K562 (cell line): ENCODE measurements at regions not wholly inside any gene's neighbourhood (a gene's known extent, or its start where the extent isn't known, plus 50 kb on each side); places are given as distances from the start of the nearest gene placed in this dataset.

Experiments used
- ATAC-seq: fragments of 200-7000 bp; cut with Tn5 transposase; 3 replicates; pipeline ENCODE4 v1.9.1; 2020; ENCODE audit warnings: moderate library complexity
- BruUV-seq: library from RNA; stranded (reverse); fragments of 400-500 nt; replicated peaks from 2 replicates; lab custom pipeline; 2021; lab: Mats Ljungman, UMichigan
- CTCF ChIA-PET: fragments of 300-600 bp; formaldehyde crosslinking; extraction: SDS; loops from one replicate; lab custom pipeline; 2021; ENCODE audit warnings: low intra/inter-chr PET ratio; lab: Yijun Ruan, JAX
- POLR2A ChIA-PET: fragments of 300-600, 350-650 bp; sonication (Branson Sonifier 250); formaldehyde crosslinking; extraction: SDS; loops from one replicate; lab custom pipeline; 2021; ENCODE audit warnings: antibody characterized with exemption, inconsistent platforms; lab: Yijun Ruan, JAX
- DNase-seq, 4 experiments: peaks; one replicate each; pipeline versions ENCODE4 v3.0.0 to v3.0.0-alpha.2; 2011 to 2018; ENCODE audit warnings: low spot score in 3 of 4, mixed read lengths in 3 of 4; ENCODE audit errors: extremely low read depth in 1 of 4
- FAIRE-seq: peaks from 2 replicates; lab custom pipeline; 2011; peaks lifted over from hg19 to GRCh38; lab: Jason Lieb, UNC
- H2AFZ ChIP-seq: 2 replicates; pipeline ENCODE4 v1.6.0; 2011; ENCODE audit warnings: low read depth, low read length, control low read depth, inconsistent platforms
- H3K27ac ChIP-seq: fragments of 200-600 bp; 3 replicates; pipeline ENCODE4 v1.8.0; 2011; ENCODE audit warnings: low read depth, mild to moderate bottlenecking, control low read depth, inconsistent platforms, low read length, moderate library complexity, mixed read lengths; ENCODE audit errors: extremely low read depth
- H3K27me3 ChIP-seq, 2 experiments: fragments of 300-600 bp in 1 of 2; 2 replicates in 1 of 2; 3 replicates in 1 of 2; pipeline versions ENCODE4 v1.6.0 to v1.8.0; 2011; ENCODE audit warnings: inconsistent platforms in 2 of 2, low read length in 2 of 2, mild to moderate bottlenecking in 1 of 2, mixed read lengths in 1 of 2, moderate library complexity in 1 of 2; ENCODE audit not compliant: control insufficient read depth in 2 of 2, insufficient read depth in 2 of 2
- H3K36me3 ChIP-seq: fragments of 300-600 bp; 3 replicates; pipeline ENCODE4 v1.8.0; 2011; ENCODE audit warnings: mild to moderate bottlenecking, low read length, inconsistent platforms; ENCODE audit not compliant: control insufficient read depth, insufficient read depth
- H3K4me1 ChIP-seq, 2 experiments: fragments of 200-600 bp in 1 of 2; replicated peaks in 1 of 2; 2 replicates in 1 of 2; 3 replicates in 1 of 2; pipeline versions ENCODE4 v1.5.1 to v1.8.0; 2011; ENCODE audit warnings: inconsistent platforms in 2 of 2, low read length in 2 of 2, mild to moderate bottlenecking in 1 of 2, mixed read lengths in 1 of 2, moderate library complexity in 1 of 2; ENCODE audit not compliant: control insufficient read depth in 2 of 2, insufficient read depth in 2 of 2
- H3K4me2 ChIP-seq: 2 replicates; pipeline ENCODE4 v1.6.1; 2011; ENCODE audit warnings: low read length, control low read depth, inconsistent platforms, mixed read lengths; ENCODE audit not compliant: insufficient read depth
- H3K4me3 ChIP-seq: fragments of 200-600 bp; sonication (generic), shearing (Covaris generic); 2 replicates; pipeline ENCODE4 v1.5.1; 2016; ENCODE audit warnings: control low read depth, inconsistent platforms
- H3K79me2 ChIP-seq: fragments of 200-600 bp; 3 replicates; pipeline ENCODE4 v1.8.0; 2011; ENCODE audit warnings: low read length, inconsistent platforms; ENCODE audit not compliant: control insufficient read depth, insufficient read depth
- H3K9ac ChIP-seq, 2 experiments: 2 replicates each; pipeline versions ENCODE4 v1.6.0 to v1.6.1; 2011; ENCODE audit warnings: low read depth in 2 of 2, low read length in 2 of 2, control low read depth in 1 of 2, inconsistent platforms in 1 of 2, mild to moderate bottlenecking in 1 of 2, mixed read lengths in 1 of 2; ENCODE audit not compliant: insufficient read depth in 1 of 2
- H3K9me1 ChIP-seq: one replicate; pipeline ENCODE4 v1.6.0; 2011; ENCODE audit warnings: inconsistent platforms, mild to moderate bottlenecking, low read length, moderate library complexity; ENCODE audit not compliant: control insufficient read depth, insufficient read depth
- H3K9me3 ChIP-seq: replicated peaks from 2 replicates; pipeline ENCODE4 v1.5.1; 2011; ENCODE audit warnings: low read depth, low read length, inconsistent platforms; ENCODE audit not compliant: control insufficient read depth, insufficient read depth
- H4K20me1 ChIP-seq: replicated peaks from 2 replicates; pipeline ENCODE4 v1.6.1; 2011; ENCODE audit warnings: low read length, inconsistent platforms, mixed read lengths; ENCODE audit not compliant: control insufficient read depth, insufficient read depth
- CTCFL ChIP-seq: IDR thresholded peaks from 2 replicates; pipeline ENCODE4 v1.6.1; 2011; ENCODE audit warnings: borderline replicate concordance, low read depth, mild to moderate bottlenecking, moderate library complexity, low read length; ENCODE audit not compliant: insufficient read depth, poor library complexity, severe bottlenecking
- ILF3 ChIP-seq: fragments of 450-650 bp; IDR thresholded peaks from 2 replicates; pipeline ENCODE4 v1.6.1; 2018; ENCODE audit warnings: antibody characterized with exemption, mild to moderate bottlenecking, moderate library complexity, borderline replicate concordance
- NR4A1 ChIP-seq, 2 experiments: fragments of 250-450 bp in 1 of 2; fragments of 450-650 bp in 1 of 2; sonication (Bioruptor Pico) in 1 of 2; IDR thresholded peaks; 2 replicates each; pipeline versions ENCODE4 v1.4.0 to v1.6.1; 2016 to 2020; ENCODE audit warnings: mild to moderate bottlenecking in 2 of 2, missing compliant biosample characterization in 1 of 2, missing genetic modification characterization in 1 of 2, moderate library complexity in 1 of 2
- NUFIP1 ChIP-seq: fragments of 450-650 bp; IDR thresholded peaks from 2 replicates; pipeline ENCODE4 v1.6.1; 2018; ENCODE audit not compliant: partially characterized antibody
- TFAM ChIP-seq: fragments of 250-450 bp; sonication (Bioruptor Pico); conservative IDR thresholded peaks from 2 replicates; pipeline ENCODE4 v1.5.0; 2021; ENCODE audit warnings: mild to moderate bottlenecking, moderate library complexity
- WHSC1 ChIP-seq: IDR thresholded peaks from one replicate; pipeline ENCODE4 v1.6.1; 2012; ENCODE audit warnings: low read length, control low read depth, inconsistent platforms
- WGBS: fragments of 100-300 bp; shearing (Covaris generic); methylation state at CpG from one replicate; pipeline ENCODE4 v1.1.6; 2016; ENCODE audit warnings: low coverage, mixed read lengths; ENCODE audit not compliant: insufficient coverage; ENCODE audit errors: missing lambda C conversion rate; 5-methylcytosine and 5-hydroxymethylcytosine counted together
- in situ Hi-C: fragments of 300-500 bp; cut with MboI; formaldehyde crosslinking; loops from 4 replicates; pipeline ENCODE4 v1.15.0; 2018; ENCODE audit warnings: inconsistent platforms, mixed read lengths
- intact Hi-C: fragments of 100-400 bp; cut with micrococcal nuclease; formaldehyde crosslinking; loops from 2 replicates; pipeline ENCODE4 v1.14.2; 2022
- TF ChIP-seq, protein P1 (sequence below): fragments of 250-450 bp; sonication (Bioruptor Pico); IDR thresholded peaks from 2 replicates; pipeline ENCODE4 v1.6.1; 2021; ENCODE audit warnings: mild to moderate bottlenecking
- TF ChIP-seq, protein P2 (sequence below), 3 experiments: fragments of 200-800 bp in 1 of 3; sonication (Bioruptor generic) in 1 of 3; sonication (generic) in 1 of 3; formaldehyde crosslinking in 1 of 3; IDR thresholded peaks; 2 replicates each; pipeline versions ENCODE4 v1.6.1 to v1.8.0; 2016 to 2022; ENCODE audit warnings: mild to moderate bottlenecking in 2 of 3, missing compliant biosample characterization in 2 of 3, missing genetic modification characterization in 2 of 3, missing genetic modification reagents in 1 of 3
- TF ChIP-seq, protein P3 (sequence below): fragments of 450-650 bp; IDR thresholded peaks from 2 replicates; pipeline ENCODE4 v1.6.1; 2017; ENCODE audit warnings: antibody characterized with exemption, mild to moderate bottlenecking
- TF ChIP-seq, protein P4 (sequence below): fragments of 250-450 bp; sonication (Bioruptor Pico); IDR thresholded peaks from 2 replicates; pipeline ENCODE4 v1.8.0; 2022; ENCODE audit warnings: inconsistent platforms

DNA sequence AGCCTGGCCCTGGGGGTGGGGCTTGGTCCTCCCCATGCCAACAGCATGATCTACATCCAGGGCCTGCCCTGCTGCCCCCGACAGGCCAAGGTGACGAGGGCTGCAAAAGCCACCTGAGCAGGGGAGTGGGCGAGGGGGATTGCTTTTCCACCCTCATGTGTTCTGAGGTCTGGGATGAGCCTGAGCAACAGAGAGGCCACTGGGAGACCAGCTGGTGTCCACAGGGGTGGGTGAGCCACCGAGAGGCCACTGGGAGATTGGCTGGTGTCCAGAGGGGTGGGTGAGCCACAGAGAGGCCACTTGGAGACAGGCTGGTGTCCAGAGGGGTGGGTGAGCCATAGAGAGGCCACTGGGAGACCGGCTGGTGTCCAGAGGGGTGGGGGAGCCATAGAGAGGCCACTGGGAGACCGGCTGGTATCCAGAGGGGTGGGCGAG lies 147.4 kb upstream of the GPC1 start:
- Histone ChIP-seq H3K9me1 (no peaks in the 10 kb centered on the region), H3K4me3 (no peak overlapping the region), H3K36me3 (no peaks in the 10 kb centered on the region), H3K9ac (no peak overlapping the region), H3K4me1 (no peaks in the 10 kb centered on the region), H3K4me2 (no peak overlapping the region), H3K9me3 (no peaks in the 10 kb centered on the region), H2AFZ (no peak overlapping the region), H4K20me1 (0 out of 2 replicates have a peak, but pooled peaks cover 3% of the 10 kb centered on the region), H3K27ac (no peak overlapping the region), H3K79me2 (no peaks in the 10 kb centered on the region), H3K27me3 (peaks cover 2 to 45% of the 10 kb centered on the region in 2 experiments; a peak in 4 of 5 replicates)
- FAIRE-seq = no peak
- in situ Hi-C loops = no loop called here
- ATAC-seq = no peak
- BruUV-seq = no TSS peak
- no peak for TF ChIP-seq ILF3
- TF ChIP-seq NR4A1 (CRISPR knock-in tag; IDR thresholded peaks at IDR 0.05) = no peak
- TF ChIP-seq NR4A1 (tag; IDR thresholded peaks at IDR 0.05) = no peak
- TF ChIP-seq, protein P1, sequence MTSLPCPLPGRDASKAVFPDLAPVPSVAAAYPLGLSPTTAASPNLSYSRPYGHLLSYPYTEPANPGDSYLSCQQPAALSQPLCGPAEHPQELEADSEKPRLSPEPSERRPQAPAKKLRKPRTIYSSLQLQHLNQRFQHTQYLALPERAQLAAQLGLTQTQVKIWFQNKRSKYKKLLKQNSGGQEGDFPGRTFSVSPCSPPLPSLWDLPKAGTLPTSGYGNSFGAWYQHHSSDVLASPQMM (CRISPR knock-in tag) = no peak
- no peak for TF ChIP-seq NUFIP1
- TF ChIP-seq, protein P2, sequence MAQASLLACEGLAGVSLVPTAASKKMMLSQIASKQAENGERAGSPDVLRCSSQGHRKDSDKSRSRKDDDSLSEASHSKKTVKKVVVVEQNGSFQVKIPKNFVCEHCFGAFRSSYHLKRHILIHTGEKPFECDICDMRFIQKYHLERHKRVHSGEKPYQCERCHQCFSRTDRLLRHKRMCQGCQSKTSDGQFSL (CRISPR knock-in tag; IDR thresholded peaks at IDR 0.05) = no peak
- TF ChIP-seq, protein P2 (tag; IDR thresholded peaks at IDR 0.05) = no peak
- TF ChIP-seq WHSC1 = no peak
- TF ChIP-seq CTCFL = no peak
- TF ChIP-seq TFAM (CRISPR knock-in tag) = no peak
- TF ChIP-seq, protein P3, sequence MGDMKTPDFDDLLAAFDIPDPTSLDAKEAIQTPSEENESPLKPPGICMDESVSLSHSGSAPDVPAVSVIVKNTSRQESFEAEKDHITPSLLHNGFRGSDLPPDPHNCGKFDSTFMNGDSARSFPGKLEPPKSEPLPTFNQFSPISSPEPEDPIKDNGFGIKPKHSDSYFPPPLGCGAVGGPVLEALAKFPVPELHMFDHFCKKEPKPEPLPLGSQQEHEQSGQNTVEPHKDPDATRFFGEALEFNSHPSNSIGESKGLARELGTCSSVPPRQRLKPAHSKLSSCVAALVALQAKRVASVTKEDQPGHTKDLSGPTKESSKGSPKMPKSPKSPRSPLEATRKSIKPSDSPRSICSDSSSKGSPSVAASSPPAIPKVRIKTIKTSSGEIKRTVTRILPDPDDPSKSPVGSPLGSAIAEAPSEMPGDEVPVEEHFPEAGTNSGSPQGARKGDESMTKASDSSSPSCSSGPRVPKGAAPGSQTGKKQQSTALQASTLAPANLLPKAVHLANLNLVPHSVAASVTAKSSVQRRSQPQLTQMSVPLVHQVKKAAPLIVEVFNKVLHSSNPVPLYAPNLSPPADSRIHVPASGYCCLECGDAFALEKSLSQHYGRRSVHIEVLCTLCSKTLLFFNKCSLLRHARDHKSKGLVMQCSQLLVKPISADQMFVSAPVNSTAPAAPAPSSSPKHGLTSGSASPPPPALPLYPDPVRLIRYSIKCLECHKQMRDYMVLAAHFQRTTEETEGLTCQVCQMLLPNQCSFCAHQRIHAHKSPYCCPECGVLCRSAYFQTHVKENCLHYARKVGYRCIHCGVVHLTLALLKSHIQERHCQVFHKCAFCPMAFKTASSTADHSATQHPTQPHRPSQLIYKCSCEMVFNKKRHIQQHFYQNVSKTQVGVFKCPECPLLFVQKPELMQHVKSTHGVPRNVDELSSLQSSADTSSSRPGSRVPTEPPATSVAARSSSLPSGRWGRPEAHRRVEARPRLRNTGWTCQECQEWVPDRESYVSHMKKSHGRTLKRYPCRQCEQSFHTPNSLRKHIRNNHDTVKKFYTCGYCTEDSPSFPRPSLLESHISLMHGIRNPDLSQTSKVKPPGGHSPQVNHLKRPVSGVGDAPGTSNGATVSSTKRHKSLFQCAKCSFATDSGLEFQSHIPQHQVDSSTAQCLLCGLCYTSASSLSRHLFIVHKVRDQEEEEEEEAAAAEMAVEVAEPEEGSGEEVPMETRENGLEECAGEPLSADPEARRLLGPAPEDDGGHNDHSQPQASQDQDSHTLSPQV = no peak
- TF ChIP-seq, protein P4, sequence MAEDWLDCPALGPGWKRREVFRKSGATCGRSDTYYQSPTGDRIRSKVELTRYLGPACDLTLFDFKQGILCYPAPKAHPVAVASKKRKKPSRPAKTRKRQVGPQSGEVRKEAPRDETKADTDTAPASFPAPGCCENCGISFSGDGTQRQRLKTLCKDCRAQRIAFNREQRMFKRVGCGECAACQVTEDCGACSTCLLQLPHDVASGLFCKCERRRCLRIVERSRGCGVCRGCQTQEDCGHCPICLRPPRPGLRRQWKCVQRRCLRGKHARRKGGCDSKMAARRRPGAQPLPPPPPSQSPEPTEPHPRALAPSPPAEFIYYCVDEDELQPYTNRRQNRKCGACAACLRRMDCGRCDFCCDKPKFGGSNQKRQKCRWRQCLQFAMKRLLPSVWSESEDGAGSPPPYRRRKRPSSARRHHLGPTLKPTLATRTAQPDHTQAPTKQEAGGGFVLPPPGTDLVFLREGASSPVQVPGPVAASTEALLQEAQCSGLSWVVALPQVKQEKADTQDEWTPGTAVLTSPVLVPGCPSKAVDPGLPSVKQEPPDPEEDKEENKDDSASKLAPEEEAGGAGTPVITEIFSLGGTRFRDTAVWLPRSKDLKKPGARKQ (CRISPR knock-in tag) = no peak
- intact Hi-C loops = no loop called here
- POLR2A ChIA-PET = no interaction called here
- DNase-seq = no peak
- no CpG with 5 or more reads among the region's 7 CpGs for WGBS
- CTCF ChIA-PET = no interaction called here
